Hepatocyte (in vitro differentiated cells): ENCODE measurements at regions not wholly inside any gene's neighbourhood (a gene's known extent, or its start where the extent isn't known, plus 50 kb on each side); places are given as distances from the start of the nearest gene placed in this dataset.

Source experiments
- CTCF ChIP-seq: fragments of 200-600 bp; sonication (generic); IDR thresholded peaks from 2 replicates; pipeline ENCODE4 v1.5.1; 2016; ENCODE audit warnings: antibody characterized with exemption, mild to moderate bottlenecking; ENCODE audit not compliant: poor library complexity
- EZH2 ChIP-seq: fragments of 200-600 bp; sonication (generic); IDR thresholded peaks from 2 replicates; pipeline ENCODE4 v1.6.1; 2016; ENCODE audit warnings: antibody characterized with exemption, mild to moderate bottlenecking, borderline replicate concordance
- EZH2phosphoT487 ChIP-seq: fragments of 200-600 bp; sonication (generic); IDR thresholded peaks from one replicate; pipeline ENCODE4 v1.6.1; 2018; ENCODE audit warnings: antibody characterized with exemption, mild to moderate bottlenecking, low read depth, moderate library complexity; ENCODE audit not compliant: unreplicated experiment, severe bottlenecking

- TF ChIP-seq CTCF (no peak), EZH2 (no peak), EZH2phosphoT487 (no peak)
These were observed 199.0 kb downstream of the SAMD5 start for GRCh38 chr6:147707524-147707923.
